NCI-H82 treated with DMSO at 0.1 percent for 48 hours (cell line): ENCODE measurements at regions not wholly inside any gene's neighbourhood (a gene's known extent, or its start where the extent isn't known, plus 50 kb on each side); places are given as distances from the start of the nearest gene placed in this dataset.
"Not testable (repeated sequence)": the region's sequence is repeated elsewhere in the genome, so short reads cannot be mapped to it uniquely, and the experiment has no call there.

Experiments used
- DNase-seq: peaks from one replicate; lab custom pipeline; 2025; ENCODE audit not compliant: unreplicated experiment; lab: John Stamatoyannopoulos, UW

DNA sequence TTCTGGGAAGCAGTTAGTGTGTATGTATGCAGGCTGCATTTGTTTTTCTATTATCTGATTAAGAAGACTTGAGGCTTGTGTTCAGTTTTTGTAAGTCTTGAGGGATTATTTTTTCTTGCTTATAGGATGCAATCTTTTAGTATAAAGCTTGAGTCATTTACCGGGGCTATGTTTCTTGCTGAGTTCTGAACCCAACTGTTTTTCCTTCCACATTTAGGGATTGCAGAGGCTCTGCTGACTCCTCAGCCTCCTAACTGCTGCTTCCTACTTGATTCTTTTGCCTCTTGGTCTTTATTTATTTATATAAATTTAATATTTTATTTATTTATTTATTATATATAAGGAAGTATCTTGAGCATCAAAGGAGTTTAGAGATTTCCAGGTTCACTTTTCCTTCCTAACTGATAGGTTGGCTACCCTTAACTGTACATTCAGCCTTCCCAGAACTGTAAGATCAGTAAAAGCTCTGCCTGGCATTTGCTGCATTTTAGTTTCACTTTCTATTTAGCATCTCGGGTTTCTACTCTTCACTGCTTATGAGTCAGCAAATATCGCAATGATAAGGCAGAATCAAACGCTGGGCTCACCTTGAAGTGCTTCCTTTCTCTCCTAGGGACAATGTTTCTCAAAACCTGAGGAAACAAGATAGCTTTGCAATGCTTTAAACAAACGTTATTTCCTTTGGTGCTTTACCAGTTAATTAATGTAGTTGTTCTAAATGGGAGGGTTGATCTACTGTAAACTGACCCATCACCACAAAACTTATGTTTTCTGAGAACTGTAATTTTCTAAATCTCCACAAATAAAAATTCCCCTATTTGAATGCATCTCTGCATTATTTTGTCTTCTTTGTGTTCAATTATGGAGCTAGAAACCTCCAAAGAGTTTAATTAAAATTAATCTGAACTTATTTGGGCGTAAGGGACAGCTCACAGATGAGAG is 1183.7 kb upstream of the TMEM132C start:
- no peak for DNase-seq

DNA sequence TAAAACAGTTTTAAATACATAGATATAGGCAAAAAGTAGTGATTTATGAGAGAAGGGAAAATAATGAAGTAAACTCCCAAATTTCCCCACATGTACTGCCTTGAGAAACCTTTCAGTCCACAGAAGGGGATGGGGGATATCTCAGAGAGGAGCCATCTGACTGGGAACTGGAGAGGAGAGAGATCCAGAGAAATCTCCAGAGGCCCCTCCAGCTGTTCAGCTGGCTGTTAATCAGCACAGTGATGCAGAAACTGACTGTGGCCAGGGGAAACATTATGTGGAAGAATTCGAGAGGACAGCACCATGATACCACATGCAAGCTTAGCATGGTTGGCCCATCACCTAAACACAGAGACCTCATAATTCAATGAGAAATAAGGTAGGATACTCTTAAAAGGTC is 1165.9 kb upstream of the TMEM132C start:
- DNase-seq: no peak

DNA sequence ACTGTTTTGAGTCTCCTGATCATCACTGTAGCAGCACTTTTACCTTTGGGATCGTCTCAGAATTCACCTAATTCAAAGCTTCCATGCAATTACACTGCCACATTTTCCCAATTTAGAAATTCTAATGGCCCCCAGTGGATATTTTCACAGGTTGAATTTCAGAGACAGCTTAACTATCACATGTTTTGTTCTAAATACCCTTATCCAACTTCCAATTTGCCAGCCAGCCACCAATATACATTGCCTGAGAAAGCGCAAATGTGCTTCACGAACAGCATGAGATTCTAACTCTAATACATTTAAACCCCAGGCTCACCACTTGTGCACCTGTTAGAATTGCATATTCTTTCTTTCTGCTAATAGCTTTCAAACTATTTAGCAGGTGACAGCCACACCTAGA is 1160.9 kb upstream of the TMEM132C start:
- no peak for DNase-seq

DNA sequence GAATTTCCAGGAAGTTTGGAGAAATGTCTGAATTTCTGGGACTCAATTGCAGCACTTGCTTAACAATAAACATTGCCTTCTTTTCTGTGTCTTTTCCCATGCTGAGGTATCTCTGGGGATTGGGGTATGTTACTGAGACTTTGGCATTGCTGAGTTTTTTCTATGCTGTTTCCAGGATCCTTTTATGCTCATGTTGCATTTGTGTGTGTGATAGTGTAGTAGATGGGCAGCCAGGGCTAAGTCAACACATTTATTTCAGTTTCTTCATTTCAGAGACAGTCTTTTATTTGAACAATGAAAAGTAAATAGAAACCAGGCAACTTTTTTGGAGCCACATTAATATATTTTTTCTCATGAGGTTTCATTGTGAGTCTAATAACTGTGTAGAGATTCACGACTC is 1160.3 kb upstream of the TMEM132C start:
- DNase-seq: no peak

DNA sequence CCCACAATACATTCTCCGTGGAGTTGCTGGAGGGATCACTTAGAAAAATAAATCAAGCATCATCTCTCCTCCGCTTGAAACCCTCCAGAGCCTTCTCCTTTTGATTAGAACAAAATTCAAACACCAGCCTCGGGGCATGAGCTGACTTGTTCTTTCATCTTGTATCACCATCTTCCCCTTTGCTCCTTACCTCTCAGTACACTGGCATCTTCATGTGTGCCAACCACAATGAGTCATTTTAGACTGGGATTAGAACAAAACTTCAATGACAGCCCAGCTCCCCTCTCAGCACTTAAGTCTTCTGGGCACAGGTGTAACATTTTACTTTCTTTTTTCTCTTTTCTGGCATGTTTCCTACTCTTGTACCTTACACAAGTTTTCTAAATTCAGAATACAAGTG is 1159.2 kb upstream of the TMEM132C start:
- no peak for DNase-seq

DNA sequence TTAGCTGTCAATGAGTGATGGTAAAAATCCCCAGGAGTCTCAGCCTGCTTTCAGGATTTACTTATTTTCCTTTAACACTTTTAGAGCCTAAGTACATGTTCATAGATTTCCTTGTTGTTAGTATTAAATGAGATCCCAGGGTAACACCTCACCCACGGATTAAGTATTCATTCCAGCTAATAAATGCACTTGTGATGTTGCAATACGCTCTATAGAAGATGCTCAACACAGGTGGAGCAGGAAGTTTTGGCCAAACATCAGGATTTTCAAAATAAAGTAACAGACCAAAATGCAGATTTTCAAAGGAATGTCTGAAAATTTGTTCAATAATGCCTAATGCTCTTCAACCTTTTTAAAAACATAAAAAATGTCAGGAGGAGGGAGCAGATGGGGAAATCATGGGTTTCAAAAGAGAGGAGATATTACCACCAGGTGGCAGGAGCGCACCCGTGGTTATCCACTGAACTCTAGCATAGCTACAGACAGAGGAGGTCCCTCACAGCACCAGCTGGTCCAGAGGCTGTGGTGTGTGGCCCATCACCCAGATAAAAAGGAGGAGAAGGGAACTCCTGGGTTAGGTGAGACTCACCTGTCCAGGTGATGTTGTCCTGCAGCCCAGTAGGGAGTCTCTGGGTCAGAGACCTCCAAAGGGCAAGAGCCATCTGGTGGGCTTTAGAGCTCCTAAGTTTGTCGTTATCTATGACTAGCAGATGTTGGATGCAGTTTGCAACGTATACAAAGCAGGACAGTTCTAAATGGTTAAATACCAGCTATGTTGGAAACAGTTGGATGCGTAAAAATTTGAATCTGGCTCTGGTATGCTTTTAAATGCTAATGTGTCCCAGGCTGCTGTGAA is 1158.4 kb upstream of the TMEM132C start:
- DNase-seq: peak; percentile 4

DNA sequence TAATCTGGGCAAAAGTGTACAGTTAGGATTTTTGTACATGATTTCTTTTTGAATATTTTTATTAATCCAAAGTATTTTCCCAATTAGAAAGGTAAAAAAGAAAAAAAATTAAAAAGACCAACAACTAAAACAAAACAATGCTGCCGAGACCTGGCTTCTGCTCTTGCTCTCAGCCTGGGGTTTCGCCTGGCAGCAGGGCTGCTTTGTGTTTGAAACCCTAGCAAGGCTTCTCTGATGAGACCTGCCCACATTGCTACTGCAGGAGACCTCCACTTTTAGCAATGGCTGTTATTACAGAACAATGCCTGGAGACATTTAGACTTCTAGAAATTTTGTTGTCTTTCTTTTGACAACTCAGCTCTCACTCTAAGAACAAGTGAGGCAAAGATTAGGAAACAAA is 1153.0 kb upstream of the TMEM132C start:
- DNase-seq: no peak

DNA sequence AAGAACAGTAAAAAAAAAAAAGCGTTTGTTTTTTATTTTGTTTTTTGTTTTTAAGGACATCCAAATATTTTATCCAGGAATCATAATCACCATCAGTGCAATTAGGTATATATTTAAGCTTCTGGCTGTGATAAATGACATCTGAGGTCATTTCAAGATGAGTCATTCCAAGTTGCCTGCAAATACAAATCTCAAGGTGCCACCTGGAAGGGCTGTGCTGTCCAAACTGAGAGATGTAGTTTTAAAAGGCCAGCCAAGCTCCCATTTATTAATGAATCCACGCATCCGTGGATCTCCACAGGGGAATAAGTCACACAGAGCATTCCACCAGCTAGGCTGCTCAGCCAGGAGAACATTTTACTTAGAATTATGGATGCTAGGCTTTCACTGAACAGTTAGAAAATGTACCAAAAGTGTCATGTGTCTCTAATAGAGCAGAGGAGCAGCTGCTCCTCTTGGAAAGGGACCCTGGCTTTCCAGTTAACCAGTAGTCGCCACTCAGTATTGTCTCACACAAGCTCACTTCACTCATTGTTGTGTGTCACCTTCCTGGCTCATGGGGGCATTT is 1151.4 kb upstream of the TMEM132C start:
- no peak for DNase-seq

DNA sequence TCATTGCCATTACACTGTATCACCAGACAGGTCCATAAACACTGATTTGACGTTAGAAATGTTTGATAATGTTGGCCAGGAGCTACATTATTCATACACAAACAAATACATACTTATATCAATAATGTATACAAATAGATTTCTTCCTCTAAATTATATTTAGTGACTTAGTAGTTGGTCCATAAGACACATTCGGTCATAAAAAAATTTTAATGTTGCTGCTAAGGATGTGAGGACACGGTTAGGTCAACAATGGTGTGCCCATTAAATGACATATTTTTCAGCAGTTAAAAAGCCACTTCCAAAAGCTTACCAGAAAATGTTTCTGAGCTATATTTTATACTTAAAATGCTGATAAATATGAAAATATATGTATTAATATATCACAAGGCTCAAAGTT is 1148.7 kb upstream of the TMEM132C start:
- no peak for DNase-seq

DNA sequence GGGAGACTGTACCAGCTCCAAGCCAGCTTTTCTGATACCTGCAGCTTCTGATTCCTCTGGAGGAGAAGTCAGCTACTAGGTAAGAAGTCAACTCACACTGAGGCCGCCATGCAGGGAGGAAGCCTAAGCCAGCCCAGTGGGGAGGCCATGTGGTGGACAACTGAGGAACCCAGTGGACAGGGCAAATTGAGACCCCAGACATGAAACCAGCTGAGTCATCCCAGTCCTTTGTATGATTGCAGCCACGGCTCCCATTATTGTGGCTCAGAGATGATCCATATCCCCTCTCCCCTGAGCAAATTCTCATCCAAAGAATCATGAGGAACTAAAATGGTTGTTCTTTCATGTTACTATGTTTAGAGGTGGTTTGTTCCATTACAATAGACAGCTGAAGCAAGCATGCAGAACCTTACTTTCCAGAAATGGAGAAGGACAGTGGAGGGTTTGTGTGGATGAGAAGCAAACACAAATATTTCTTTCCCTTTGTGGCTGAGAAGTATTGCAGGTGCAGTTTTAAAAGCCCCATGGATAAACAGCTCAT is 1147.3 kb upstream of the TMEM132C start:
- DNase-seq: no peak

DNA sequence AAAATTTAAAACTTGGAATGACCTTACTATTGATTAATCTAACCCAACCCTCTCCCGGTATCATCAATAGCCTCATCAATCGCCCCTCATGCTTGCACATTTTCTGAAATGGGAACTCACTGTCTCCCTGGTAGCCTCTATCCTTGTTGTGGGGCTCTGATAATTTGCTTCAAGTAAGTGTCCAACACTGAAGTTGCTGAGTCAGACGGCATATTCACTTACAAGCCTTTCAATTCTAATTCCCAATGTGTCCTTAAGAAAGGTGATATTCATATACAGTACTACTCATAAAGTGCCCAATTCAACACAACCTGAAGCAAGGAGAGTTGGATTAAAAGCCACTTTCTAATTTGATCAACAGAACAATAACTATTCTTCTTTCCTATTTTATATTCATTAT is 1146.1 kb upstream of the TMEM132C start:
- DNase-seq: no peak

DNA sequence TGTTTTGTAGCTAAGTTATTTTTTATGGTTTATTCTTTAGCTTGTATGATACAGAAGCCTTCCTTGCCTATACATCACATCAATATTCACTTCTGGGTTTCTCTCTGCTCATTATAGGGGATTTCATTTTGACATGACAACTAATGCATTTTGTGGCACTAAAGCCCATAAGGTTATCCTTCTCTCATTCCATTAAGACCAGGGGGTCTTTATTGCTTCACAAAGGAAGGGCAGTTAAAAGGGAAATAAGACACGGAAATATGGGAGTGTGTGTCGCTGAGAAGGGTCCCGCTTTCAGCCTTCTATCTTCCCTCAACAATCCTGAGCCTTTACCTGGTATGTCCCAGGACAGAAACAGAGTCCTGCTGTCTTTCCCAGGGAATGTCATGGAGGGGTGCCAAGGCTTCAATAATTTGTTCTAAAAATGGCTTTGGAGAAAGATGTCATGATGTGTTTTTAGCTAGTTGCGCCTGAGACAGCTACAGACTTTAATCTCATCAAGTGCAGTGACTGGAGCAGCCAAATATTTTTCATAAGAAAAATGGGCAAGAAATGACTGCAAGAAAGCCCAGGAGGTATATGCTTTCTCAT is 1145.4 kb upstream of the TMEM132C start:
- no peak for DNase-seq

DNA sequence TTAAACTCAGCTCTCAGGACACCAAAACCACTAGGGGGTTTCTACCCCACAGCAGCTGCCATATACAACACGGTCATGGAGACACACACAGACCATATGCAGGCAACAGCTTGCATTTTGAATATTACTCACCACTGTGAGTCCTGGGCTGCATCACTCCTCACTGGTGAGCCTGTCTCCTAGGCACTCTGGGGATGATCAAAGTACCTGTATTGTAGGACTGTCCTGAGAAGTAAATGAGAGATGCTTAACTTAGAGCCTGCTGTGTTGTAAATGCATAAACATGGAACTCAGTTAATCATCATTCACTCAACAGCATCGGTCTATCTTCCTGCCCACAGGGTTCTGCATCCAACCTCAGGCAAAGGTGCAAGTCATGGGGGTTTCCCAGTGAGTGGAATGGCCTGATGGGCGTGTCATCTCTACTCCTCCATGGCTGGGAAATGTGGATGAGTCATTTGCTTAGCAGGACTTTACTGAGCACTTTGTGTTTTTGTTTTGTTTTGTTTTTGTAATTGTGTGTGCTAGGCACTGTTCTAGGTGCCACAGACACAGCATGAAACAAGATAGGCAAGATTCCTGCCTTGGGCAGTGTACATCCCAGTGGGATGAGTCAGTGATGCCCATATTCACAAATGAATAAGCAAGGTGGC is 1141.2 kb upstream of the TMEM132C start:
- no peak for DNase-seq

DNA sequence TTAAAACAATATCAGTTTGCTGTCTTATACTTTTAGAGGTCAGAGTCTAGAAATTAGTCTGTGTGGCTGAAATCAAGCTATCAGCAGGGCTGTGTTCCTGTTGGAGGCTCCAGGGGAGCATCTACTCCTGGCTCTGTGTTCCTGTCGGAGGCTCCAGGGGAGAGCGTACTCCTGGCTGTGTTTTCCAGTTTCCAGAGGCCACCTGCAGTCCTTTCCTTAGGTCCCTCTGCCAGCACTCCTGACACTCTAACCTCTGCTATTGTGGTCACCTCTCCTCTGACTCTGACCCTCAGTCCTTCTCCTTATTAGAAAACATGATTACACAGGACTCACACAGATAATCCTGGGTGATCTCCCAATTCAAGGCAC is 1140.7 kb upstream of the TMEM132C start:
- DNase-seq: no peak

DNA sequence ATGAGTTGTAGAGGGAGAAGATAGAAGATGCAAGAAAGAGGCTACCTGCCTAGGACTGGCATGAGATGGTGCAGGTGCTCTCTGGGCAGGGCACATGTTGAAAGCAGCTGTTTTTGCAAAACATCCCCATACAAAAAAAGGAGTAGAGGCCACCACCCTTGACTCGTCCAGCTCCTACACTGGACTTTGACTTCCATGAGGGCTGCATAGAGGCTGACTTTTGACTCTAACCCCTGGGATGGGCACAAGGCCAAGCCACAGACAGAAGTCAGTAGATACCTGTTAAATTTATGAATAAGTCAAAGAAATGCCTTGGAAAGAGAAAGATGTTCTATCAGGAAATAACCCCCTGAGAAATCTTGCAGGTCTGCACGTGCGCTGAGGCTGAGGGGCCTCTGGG is 1139.1 kb upstream of the TMEM132C start:
- no peak for DNase-seq

DNA sequence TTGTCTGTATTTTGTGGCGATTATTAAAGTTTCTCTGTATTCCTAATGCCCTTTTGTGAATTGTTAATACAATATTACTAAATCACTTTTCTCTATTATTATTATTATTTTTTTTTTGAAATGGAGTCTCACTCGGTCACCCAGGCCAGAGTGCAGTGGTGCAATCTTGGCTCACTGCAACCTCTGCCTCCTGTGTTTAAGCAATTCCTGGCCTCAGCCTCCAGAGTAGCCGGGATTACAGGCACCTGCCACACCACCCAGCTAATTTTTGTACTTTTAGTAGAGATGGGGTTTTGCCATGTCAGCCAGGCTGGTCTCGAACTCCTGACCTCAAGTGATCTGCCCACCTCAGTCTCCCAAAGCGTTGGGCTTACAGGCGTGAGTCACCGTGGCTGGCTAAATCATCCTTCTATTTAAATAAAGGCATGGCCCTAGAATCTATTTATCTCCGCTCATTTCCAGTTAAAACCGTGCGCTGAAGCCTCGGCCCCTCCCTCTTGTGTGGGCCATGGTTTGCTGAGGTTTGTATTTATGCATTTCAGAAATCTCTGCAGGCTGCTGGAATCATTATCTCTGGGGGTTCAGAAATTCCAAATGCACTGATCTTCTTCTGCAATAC is 1136.4 kb upstream of the TMEM132C start:
- DNase-seq: no peak

DNA sequence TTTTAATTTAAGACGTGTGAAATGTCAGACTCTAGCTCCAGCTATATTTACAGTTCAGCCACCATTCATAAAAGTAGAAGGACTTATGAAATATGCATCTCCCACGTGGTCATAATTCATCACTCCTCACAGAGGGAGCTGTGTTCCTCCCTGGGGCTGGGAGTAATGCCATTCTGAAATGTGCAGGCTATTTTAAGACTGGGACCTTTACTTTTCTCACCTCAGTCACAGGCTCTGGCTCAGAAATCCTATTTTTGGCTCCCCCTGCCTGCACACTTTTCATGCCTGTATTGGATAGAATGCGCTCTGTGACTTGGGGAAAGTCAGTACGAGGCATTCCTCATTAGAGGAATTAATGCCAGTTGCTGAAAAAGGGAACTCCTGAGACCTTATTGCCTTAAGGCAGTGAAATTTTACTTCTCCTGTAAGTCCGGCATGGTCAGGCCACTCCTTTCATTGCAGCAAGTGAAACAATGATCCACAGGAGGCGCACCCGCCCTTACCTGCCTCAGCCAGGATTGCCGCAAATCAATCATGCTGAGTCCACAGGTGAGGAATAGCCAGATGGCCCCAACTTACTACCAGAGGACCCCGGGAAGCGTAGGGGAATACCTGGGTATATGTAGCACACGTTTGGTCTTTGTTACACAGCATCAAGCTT is 1133.2 kb upstream of the TMEM132C start:
- no peak for DNase-seq

DNA sequence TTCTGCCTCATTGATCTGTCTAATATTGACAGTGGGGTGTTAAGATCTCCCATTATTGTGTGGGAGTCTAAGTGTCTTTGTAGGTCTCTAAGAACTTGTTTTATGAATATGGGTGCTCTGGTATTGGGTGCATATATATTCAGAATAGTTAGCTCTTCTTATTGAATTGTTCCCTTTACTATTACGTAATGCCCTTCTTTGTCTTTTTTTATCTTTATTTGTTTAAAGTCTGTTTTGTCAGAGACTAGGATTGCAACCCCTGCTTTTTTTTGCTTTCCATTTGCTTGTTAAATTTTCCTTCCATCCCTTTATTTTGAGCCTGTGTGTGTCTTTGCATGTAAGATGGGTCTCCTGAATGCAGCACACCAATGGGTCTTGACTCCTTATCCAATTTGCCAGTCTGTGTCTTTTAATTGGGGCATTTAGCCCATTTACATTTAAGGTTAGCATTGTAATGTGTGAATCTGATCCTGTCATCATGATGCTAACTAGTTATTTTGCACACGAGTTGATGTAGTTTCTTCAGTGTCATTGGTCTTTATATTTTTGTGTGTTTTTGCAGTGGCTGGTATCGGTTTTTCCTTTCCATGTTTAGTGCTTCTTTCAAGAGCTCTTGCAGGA is 1126.0 kb upstream of the TMEM132C start:
- DNase-seq: not testable (repeated sequence)

DNA sequence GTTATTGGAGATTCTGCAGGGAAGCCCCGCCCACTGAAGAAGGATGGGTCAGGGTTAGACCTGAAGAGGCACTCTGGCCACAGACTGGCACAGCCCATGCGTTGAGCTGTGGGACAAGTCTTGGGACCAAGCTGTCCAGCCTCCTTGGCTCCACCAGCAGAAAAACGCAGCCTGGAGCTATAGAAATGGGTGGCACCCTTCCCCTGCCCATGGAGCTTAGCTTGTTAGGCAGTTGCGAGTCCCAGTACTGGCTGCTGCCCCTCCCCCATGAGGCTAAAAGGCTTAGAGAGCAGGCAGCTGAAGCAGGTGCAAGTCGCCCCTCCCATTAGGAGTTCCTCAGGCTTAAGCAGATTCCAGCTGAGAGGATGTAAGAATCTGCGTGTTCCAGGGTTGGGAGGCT is 1124.0 kb upstream of the TMEM132C start:
- DNase-seq: peak; percentile 91
